ENCODE measurements at regions not wholly inside any gene's neighbourhood (a gene's known extent, or its start where the extent isn't known, plus 50 kb on each side); places are given as distances from the start of the nearest gene placed in this dataset.

GRCh38 chr18:45350404-45351156, 264.7 kb upstream of the SLC14A2 start:
- no peak for DNase-seq

GRCh38 chr18:45352874-45353273, 262.4 kb upstream of the SLC14A2 start:
- no peak for DNase-seq

GRCh38 chr18:45353530-45353929, 261.7 kb upstream of the SLC14A2 start:
- DNase-seq, result no peak

- DNase-seq, result no peak
Observed at GRCh38 chr18:45355944-45356520, 259.2 kb upstream of the SLC14A2 start.

- DNase-seq, result no peak
Observed at GRCh38 chr18:45357686-45358470, 257.4 kb upstream of the SLC14A2 start.

- DNase-seq, result no peak
Observed at GRCh38 chr18:45359275-45360009, 255.8 kb upstream of the SLC14A2 start.

- DNase-seq, result no peak
Observed at GRCh38 chr18:45361125-45361851, 254.0 kb upstream of the SLC14A2 start.

- DNase-seq, result no peak
Observed at GRCh38 chr18:45363196-45363595, 252.1 kb upstream of the SLC14A2 start.

- DNase-seq, result no peak
Observed at GRCh38 chr18:45365835-45366234, 249.4 kb upstream of the SLC14A2 start.

- no peak for DNase-seq
Observed at GRCh38 chr18:45370255-45371010, 244.8 kb upstream of the SLC14A2 start.

GRCh38 chr18:45373286-45373880, 241.9 kb upstream of the SLC14A2 start:
- DNase-seq, result peak; percentile 57

GRCh38 chr18:45374236-45374635, 241.0 kb upstream of the SLC14A2 start:
- DNase-seq, result no peak

GRCh38 chr18:45374878-45375630, 240.2 kb upstream of the SLC14A2 start:
- no peak for DNase-seq

- DNase-seq, result peak; percentile 33
Observed at GRCh38 chr18:45376193-45376592, 239.1 kb upstream of the SLC14A2 start.

- no peak for DNase-seq
Observed at GRCh38 chr18:45378308-45378707, 237.0 kb upstream of the SLC14A2 start.

- no peak for DNase-seq
Observed at GRCh38 chr18:45378933-45379332, 236.3 kb upstream of the SLC14A2 start.

GRCh38 chr18:45379903-45380302, 235.4 kb upstream of the SLC14A2 start:
- peak; percentile 16 for DNase-seq

GRCh38 chr18:45381282-45381681, 234.0 kb upstream of the SLC14A2 start:
- no peak for DNase-seq

GRCh38 chr18:45383228-45383627, 232.0 kb upstream of the SLC14A2 start:
- no peak for DNase-seq

GRCh38 chr18:45384137-45384961, 230.9 kb upstream of the SLC14A2 start:
- peak; percentile 62 for DNase-seq

Data from inflammatory macrophage treated with lipopolysaccharide for 4 hours (primary cell).